ENCODE measurements at regions not wholly inside any gene's neighbourhood (a gene's known extent, or its start where the extent isn't known, plus 50 kb on each side); places are given as distances from the start of the nearest gene placed in this dataset.

DNA sequence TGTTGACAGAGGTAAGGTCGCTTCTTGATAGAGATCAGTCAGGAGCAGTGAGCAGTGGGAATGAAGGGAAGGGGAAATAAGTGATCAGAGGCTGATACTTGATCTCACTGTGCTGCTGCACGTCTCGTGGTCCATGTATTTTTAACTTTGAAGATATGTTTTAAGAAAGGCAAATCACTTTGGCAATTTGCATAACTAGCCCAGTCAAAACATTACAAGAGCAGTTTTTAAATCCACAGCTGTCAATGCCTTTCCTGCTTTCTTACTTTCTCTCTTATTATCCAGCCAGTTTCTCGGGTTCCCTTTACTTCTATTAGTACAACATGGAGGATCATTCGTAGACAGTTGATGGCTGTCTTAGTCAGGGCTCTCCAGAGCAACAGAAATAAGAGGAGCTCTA, 472.8 kb downstream of the TMA16 start:
- no peak for DNase-seq (ENCODE audit: low read depth)

DNA sequence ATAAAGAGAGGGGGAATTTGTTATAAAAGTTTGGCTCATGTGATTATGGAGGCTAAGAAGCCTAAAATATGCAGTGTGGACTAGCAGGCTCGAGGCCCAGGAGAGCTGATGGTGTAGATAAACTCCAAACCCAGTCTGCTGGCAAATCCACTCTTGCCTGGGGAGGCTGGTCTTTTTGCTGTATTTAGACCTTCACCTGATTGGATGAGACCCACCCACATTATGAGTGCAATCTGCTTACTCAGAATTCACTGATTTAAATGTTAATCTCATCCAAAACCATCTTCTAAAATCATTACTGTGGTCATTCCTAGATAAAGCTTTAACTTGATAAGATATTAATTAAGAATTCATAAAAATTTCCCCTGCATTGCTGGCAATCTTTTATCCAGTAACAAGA, 473.2 kb downstream of the TMA16 start:
- no peak for DNase-seq (ENCODE audit: low read depth)

DNA sequence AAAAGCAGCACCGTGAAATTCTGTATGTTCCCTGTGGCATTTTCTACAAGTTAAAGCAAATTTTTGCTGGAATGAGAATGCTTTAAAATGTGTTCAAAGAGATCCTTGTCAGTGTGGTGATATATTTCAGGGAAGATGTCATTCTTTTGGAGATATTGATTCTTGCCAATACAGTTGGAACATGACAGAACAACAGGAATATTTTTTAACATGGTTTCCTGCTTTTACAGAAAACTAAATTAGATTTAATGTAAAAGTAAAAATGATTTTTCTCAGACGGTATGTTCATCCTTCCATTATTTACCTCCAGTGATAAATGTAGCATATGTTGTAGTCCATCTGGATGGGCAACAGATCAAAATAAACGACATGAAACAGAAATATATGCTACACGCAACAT, 474.8 kb downstream of the TMA16 start:
- DNase-seq (ENCODE audit: low read depth), result no peak

DNA sequence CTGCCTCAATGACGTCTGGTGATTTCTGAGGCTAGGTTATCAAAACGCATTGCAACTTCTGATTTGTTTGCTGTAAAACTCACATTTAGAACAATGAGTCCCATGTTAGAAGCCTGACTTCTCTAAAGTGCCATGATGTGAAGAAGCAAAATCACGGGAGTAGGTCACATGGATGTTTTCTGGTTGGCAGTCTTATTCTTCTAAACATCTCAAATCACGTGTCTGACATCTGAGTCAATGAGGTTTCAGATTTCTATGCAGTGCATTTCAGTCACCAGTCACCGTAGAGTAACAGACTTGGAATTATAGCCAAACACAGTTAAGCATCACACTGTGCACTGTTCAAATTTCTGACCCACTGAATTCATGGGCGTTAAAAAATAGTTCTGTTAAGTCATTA, 482.1 kb downstream of the TMA16 start:
- no peak for DNase-seq (ENCODE audit: low read depth)

DNA sequence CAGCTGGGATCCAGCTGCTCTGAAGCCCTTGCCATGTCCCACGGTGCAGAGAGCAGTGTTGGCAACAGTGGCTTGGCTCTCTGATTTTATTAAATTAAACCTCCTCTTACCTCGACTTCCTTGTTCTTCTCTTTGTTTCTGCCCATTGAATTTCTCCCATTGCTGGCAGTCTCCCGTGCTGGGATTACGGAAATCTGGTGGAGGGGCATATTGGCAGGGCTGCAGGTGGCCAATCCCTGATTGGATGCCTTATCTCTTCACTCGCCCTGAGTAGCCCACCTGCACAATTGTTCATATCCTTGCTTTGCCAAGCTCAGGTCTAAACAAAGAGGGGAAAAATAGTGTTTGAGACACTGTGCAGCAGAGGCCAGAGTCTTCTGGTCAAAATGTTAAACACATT, 493.9 kb downstream of the TMA16 start:
- DNase-seq (ENCODE audit: low read depth), result no peak

DNA sequence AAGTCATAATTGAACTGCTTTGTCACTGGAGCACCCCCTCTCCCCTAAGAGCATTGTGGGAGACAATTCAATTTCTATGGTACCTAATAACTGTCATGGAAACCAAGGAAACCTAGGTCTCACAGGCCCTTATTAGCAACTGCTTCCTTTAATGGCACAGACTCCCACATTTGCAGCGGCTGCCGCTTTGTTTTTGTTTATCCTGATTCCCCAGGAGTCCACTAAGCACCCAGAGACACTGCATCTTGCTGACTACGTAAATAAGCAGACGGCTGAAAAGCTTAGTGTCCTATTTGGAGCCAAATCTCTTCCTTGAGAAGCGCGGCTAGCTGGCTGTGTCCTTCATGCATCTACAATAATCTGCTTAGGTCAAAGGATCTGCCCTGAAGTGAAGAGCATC, 494.4 kb downstream of the TMA16 start:
- DNase-seq (ENCODE audit: low read depth), result no peak

DNA sequence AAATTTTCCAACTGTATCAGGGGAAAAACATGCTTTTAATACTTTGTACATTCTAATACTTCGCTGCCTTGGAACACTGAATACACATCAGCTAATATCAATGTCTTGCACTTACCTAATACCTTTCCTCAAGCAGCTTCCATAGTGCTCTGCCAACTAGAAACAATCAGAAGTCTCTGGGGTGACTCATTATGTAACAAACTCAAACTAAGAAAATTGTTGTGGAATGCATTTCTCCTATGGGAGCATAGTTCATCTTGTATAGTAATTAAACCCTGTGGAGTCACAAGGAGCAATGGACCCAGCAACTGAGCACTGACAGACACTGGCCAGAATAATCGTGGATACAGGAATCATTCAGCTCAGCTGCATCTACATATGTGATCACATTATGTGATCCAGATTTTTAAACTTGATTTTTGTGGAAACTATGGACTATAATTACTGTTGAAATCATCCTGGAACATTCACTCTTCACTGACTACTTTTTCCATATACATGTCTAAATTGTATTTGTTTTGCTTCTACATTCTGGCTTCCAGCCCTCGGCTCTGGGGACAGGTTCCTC, 496.9 kb downstream of the TMA16 start:
- DNase-seq (ENCODE audit: low read depth), result no peak

DNA sequence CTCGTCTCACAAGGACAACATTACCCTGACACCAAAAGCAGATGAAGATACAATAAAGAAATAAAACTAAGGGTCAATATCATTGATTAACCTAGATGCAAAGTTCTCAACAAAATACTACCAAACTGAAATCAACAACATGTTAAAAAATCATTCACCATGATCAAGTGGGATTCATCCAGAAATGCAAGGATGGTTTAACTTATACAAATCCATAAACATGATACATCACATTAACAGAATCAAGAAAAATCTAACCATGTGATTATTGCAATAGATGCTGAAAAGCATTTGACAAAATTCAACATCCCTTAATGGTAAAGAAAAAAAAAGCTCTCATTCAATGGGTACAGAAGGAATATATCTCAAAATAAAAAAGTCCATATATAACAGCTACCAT, 514.9 kb downstream of the TMA16 start:
- no peak for DNase-seq (ENCODE audit: low read depth)

DNA sequence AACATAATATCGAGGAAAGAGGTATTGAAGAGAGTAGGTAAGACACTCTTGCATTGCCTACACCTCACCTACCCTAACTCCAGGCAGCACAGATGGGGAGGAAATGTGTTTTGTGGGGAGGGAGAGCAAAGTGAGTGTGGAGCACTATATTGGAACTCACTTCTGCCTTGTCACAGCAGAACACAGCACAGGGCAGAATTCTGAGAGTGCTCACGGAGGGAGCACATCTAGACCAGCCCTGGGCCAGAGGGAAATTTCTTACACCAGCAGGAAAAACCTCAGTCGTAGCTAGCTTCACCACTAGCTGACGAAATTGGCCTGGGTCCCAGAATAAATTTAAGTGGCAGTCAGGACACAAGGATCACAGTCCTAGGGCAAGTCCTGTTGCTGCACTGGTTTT, 517.3 kb downstream of the TMA16 start:
- DNase-seq (ENCODE audit: low read depth), result no peak

DNA sequence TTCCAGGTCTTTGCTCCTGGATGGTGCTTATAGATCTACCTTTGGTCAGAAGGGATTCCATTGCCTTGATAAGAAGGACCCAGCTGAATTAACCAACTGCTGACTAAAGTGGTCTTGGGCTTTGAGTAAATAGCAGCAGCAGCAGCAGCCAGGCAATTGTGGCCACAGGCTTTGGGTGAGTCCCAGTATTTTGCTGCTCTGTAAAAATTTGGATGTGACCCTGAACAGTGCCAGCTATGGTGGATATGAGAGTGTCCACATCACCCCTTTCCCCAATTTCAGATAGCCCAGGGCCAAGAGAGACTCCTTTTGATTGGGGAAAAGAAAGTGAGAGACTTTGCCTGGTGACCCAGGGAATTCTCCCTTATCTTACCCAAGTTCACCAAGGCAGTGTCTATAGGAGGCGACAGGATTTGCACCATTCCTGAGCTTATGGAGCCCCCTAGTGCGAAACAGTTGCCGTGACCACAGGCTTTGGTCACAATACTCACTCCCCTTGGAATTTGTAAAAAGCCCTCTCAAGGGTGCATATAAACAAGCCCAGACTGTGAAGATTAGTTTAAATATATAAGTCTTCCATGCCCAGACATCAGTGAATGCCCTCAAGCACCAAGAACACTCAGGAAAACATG, 518.0 kb downstream of the TMA16 start:
- DNase-seq (ENCODE audit: low read depth), result no peak

DNA sequence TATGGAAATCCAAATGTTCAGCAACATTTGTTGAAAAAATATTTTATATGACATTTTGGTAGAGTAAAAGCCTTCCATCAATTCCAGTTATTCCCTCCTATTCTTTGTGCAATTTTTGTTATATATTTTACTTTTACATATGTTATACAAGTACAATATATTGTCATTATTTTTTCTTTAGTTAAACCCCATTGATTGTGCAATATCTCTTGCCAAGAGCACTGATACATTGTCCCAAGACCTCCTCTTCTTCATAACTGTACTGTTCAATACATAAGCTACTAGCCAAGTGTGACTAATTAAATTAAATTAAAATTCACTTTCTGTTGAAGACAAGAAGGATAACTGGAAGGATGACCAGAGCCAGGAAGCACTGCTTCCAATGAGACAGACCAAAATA, 527.5 kb downstream of the TMA16 start:
- no peak for DNase-seq (ENCODE audit: low read depth)

DNA sequence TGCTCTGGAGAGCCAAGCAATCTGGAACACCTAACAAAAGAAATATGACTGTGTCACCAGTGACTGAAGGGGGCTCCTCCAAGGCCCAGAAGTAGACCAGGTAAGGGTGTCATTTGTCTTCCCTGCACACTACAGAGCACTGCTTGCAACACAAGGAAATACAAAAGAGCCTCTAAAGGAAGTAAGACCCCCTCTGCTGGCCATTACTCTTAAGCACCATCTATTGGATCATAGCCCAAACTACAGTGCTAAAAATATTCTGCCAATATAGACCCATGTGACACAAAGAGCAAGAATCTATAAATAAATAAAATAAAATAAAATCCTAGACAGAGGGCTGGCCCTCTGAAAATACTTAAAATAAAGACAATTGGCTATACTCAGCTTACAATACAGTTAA, 528.7 kb downstream of the TMA16 start:
- no peak for DNase-seq (ENCODE audit: low read depth)

DNA sequence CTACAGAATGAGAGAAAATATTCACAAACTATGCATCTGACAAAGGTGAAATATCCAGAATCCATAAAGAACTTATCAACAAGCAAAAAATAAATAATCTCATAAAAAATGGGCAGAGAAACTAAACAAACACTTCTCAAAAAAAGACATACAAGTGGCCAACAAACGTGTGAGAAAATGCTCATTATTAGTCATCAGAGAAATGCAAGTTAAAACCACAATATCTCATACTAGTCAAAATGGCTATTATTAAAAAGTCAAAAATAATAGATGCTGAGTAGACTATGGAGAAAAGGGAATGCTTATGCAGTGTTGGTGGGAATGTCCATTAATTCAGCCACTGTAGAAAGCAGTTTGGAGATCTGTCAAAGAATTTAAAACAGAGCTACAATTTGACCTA, 533.3 kb downstream of the TMA16 start:
- no peak for DNase-seq (ENCODE audit: low read depth)

DNA sequence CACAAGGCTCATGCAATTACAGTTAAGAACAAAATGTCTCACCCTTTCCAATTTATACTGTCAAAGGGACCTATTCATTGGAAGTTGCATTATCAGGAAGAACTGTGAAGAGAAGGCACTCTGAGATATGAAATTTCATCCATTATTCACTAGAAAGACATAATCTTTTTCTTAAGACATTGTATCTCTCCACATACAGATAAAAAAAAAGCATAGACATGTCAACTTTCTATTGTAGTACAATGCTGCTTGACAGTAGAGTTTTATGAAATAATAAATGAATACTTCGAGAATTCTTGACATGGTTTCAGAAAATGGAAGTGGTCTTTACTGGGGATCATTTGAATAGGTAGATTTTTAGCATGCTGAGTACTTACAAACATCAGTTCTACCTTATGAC, 545.0 kb downstream of the TMA16 start:
- DNase-seq (ENCODE audit: low read depth), result no peak

DNA sequence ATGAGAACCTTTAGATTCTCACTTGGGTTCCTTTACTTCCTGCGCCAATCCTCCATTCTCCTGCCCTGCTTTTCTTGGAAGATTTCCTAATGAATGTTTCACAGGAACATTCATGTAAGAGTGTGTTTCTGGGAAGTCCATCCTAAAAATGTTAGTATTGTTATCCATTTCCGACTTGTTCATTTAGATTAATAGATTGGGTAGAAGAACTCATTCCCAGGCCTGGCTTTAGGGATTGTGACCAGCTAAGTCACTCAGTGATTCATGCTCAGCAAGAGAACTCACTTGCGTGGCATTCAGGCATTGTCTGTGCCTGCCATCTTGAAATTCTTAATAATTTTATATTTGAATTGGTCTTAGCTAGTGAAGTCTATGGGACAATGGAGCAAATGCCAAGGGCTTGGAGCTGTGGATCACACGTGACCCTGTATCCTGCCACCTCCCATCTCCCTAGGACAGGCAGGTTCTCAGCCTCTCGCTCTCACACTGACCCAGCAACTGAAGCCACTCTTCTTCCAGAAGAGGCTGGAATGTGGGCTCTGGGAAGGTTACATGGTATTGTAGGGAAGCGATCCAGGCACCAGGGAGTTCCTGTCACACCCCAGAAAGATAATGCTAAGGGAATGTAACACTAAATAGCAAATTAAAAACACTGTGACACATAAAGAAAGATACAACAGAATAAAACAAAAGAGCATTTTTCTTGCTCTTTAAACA, 562.1 kb downstream of the TMA16 start:
- DNase-seq (ENCODE audit: low read depth), result no peak

DNA sequence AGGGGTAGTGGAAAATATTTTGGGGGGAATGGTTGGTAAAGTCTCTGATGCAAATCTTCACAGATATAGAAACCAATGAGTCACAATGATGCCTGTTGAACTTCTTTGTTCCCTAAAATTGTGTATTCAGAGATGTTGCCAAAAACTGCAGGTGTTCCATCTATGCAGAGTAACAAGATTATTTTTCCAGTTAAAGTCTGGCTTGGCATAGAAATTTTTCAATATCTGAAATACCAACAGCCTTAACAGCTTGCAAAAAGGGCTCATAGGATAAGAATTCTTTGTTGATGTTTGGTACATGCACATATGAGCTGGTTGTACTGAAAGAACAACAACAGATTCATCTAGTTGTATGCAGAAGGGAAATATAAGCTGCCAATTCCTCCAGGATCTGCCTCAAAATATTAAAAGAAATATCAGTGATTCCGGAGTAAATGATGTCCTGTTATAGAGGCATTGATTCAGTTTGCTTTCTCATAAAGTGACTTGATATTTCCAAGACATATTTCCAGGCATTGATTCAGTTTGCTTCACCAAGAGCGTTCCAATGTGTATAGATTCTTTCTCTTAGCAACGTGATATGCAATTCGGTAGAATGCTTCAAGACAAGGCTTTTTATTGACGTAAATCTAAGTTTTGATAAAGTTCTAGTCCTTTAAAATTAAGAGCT, 564.4 kb downstream of the TMA16 start:
- DNase-seq (ENCODE audit: low read depth), result no peak

DNA sequence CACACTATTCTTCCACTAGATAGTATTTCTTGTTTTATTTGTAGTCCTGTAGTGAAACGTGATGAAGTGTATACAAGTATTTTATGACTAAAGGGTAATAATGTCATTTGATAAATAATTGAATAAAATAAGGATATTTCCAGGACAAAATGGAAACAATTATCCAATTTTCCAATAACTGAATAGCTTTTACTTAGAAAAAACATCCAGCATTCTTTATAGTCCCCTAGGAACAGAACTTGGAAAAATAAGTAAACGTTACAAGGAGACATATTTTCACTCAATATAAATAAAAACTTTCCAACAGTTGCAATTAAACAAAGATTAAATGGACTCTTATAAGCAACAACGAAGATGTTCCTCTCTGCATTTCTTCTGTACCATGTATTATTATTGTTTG, 566.0 kb downstream of the TMA16 start:
- no peak for DNase-seq (ENCODE audit: low read depth)

DNA sequence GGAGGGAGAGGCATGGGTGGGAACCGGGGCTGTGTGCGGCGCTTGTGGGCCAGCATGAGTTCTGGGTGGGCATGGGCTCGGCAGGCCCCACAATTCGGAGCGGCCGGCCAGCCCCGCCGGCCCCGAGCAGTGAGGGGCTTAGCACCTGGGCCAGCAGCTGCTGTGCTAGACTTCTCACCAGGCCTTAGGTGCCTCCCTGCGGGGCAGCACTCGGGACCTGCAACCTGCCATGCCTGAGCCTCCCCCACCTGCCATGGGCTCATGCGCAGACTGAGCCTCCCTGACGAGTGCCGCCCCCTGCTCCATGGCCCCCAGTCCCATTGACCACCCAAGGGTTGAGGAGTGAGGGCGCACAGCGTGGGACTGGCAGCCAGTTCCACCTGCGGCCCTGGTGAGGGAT, 573.9 kb downstream of the TMA16 start:
- DNase-seq (ENCODE audit: low read depth), result no peak

DNA sequence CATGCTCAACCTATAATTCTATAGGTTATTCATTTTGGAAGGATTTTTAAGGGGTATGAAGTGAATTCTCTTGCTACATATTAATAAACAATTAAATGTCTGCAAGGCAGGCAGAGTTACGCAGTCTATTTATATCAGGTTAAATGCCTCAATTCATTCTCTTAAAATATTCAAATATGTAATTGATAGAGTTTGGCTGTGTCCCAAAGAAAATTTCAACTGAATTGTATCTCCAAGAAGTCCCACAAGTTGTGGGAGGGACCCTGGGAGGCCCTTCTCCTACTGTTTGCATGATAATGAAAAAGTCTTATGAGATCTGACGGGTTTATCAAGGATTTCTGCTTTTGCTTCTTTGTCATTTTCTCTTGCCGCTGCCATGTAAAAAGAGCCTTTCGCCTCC, 576.1 kb downstream of the TMA16 start:
- no peak for DNase-seq (ENCODE audit: low read depth)

DNA sequence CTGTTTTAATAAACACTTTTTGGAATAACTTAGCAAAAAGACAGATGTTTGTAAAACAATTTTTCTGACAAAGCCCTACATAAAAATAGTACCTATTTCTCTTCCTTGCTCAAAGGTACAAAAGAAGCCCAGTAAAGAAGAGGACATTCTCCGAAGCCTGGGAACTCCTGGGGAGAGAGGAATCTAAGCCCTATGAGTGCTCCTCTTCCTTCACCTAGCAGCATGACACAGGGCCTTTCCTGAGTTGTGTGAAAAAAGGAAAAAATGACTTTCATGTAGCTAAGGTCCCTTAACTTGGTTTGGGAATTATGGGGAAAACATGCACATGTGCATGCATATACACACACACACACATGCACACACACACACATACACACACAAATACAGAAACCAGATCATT, 586.9 kb downstream of the TMA16 start:
- DNase-seq (ENCODE audit: low read depth), result no peak

DNA sequence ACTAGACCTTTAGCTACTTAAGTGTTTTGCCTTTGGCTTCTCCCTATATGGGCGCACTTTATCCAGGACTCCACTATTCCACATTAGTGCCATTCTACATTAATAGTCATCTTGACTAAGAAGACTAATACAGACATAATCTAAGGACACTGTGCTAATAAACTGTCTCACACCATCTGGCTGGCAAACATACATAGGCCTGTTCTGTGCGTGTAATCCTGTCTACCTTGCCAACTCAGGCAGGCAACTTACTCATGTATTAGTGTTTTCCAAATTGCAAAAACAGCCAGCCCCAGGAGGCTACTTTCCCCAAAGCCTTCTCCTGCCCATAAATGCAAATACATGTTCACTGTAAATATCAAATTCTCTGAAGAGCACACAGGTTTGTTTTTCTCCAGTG, 587.3 kb downstream of the TMA16 start:
- DNase-seq (ENCODE audit: low read depth), result no peak

DNA sequence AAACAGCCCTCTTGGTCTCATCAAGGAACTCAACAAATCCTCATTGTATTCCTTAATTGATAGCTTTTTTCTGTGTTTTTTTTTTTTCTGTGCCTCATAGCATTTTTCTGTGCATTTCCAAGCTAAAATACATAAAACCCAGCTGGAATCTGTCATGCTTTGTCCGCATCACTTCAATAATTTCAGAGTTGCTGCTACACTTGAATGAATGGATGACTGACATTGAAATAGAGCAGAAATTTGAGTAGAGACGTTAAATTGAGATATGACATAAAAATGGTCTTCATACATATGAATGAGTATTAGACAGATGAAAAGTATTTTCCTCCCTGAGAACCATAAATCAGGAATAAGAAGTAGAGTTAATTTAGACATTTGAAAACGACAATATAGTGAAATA, 593.2 kb downstream of the TMA16 start:
- no peak for DNase-seq (ENCODE audit: low read depth)

DNA sequence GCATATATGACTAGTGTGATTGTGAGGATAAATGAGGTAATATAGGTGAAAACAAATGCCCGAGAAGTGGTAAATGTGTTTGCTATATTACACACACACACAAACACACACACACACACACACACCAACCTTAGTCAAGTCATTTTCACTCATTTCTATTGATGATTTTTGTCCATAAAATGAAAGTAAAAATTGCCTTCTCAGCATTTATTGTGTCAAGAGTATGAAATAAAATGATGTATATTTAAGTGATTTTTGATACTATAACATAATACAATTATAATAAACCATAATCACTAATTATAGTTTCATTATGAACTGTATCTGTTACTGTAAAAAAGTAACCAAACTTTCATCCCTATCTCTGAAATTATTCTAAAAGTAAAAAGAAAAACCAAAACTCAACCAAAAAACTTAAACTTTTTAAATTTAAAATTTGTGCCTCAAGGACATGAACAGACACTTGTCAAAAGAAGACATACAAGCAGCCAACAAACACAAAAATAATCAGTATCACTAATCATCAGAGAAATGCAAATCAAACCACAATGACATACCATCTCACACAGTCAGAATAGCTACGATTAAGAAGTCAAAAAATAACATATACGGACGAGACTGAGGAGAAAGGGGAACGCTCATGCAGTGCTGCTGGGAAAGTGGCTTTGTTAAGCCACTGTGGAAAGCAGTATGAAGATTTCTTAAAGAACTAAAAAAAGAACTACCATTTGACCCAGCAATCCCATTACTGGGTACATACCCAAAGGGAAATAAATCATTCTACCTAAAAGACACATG, 601.0 kb downstream of the TMA16 start:
- DNase-seq (ENCODE audit: low read depth), result no peak
